HL-60 (cell line): ENCODE measurements at regions not wholly inside any gene's neighbourhood (a gene's known extent, or its start where the extent isn't known, plus 50 kb on each side); places are given as distances from the start of the nearest gene placed in this dataset.

Experiments used
- DNase-seq, 2 experiments: peaks; one replicate each; pipeline ENCODE4 v3.0.0-alpha.2; 2010 to 2020; ENCODE audit warnings: low read depth in 1 of 2, low spot score in 1 of 2
- H3K27ac ChIP-seq: fragments of 250-450 bp; sonication (Bioruptor Pico); replicated peaks from 2 replicates; pipeline ENCODE4 v1.5.1; 2020; ENCODE audit warnings: mild to moderate bottlenecking, moderate library complexity
- H3K27me3 ChIP-seq: fragments of 250-450 bp; sonication (Bioruptor Pico); 2 replicates; pipeline ENCODE4 v1.5.1; 2021; ENCODE audit warnings: mild to moderate bottlenecking, moderate library complexity; ENCODE audit not compliant: insufficient read depth, poor library complexity, severe bottlenecking
- H3K4me3 ChIP-seq: replicated peaks from 2 replicates; pipeline ENCODE4 v1.5.1; 2011; ENCODE audit warnings: mild to moderate bottlenecking, control low read depth, low read length; ENCODE audit not compliant: insufficient read depth
- CTCF ChIP-seq: IDR thresholded peaks from one replicate; pipeline ENCODE4 v1.5.1; 2011; ENCODE audit warnings: low read length, control low read depth, inconsistent platforms; ENCODE audit not compliant: insufficient read depth
- GABPA ChIP-seq: IDR thresholded peaks from 2 replicates; pipeline ENCODE4 v1.6.1; 2012; ENCODE audit warnings: low read depth
- POLR2AphosphoS5 ChIP-seq: IDR thresholded peaks from 2 replicates; pipeline ENCODE4 v1.6.1; 2012; ENCODE audit warnings: low read depth
- REST ChIP-seq: IDR thresholded peaks from 2 replicates; pipeline ENCODE4 v1.6.1; 2012; ENCODE audit warnings: low read depth; ENCODE audit not compliant: insufficient replicate concordance
- SPI1 ChIP-seq: IDR thresholded peaks from 2 replicates; pipeline ENCODE4 v1.6.1; 2012; ENCODE audit warnings: low read depth, mild to moderate bottlenecking, borderline replicate concordance

- no peak for DNase-seq
Observed at GRCh38 chr6:141313986-141314385, 818.7 kb upstream of the GJE1 start.

GRCh38 chr6:141309295-141309694 is 823.4 kb upstream of the GJE1 start:
- Histone ChIP-seq H3K4me3 (no peak overlapping the region), H3K27me3 (no peaks in the 10 kb centered on the region), H3K27ac (no peak overlapping the region)
- TF ChIP-seq GABPA, result no peak
- TF ChIP-seq REST, result no peak
- no peak for TF ChIP-seq CTCF
- TF ChIP-seq POLR2AphosphoS5, result no peak
- no peak for TF ChIP-seq SPI1
- no peak for DNase-seq

More at GRCh38 chr6:141313986-141314385, 818.7 kb upstream of the GJE1 start:
- Histone ChIP-seq H3K27ac (no peak overlapping the region), H3K27me3 (no peaks in the 10 kb centered on the region), H3K4me3 (no peak overlapping the region)
- TF ChIP-seq CTCF, result no peak
- TF ChIP-seq GABPA, result no peak
- TF ChIP-seq POLR2AphosphoS5, result no peak
- TF ChIP-seq SPI1, result no peak
- no peak for TF ChIP-seq REST

GRCh38 chr6:141307309-141307998 is 825.3 kb upstream of the GJE1 start:
- TF ChIP-seq REST (no peak), GABPA (no peak), POLR2AphosphoS5 (no peak), CTCF (no peak), SPI1 (no peak)
- H3K27ac ChIP-seq, result no peak overlapping the region
- H3K4me3 ChIP-seq, result no peak overlapping the region
- no peaks in the 10 kb centered on the region for H3K27me3 ChIP-seq
- no peak for DNase-seq
